K562 (cell line): ENCODE measurements at regions not wholly inside any gene's neighbourhood (a gene's known extent, or its start where the extent isn't known, plus 50 kb on each side); places are given as distances from the start of the nearest gene placed in this dataset.
A peak's percentile ranks its signal among the peaks of the same experiment; 100 is the strongest.

Experiments
- ATAC-seq: fragments of 200-7000 bp; cut with Tn5 transposase; 3 replicates; pipeline ENCODE4 v1.9.1; 2020; ENCODE audit warnings: moderate library complexity
- BruUV-seq: library from RNA; stranded (reverse); fragments of 400-500 nt; replicated peaks from 2 replicates; lab custom pipeline; 2021; lab: Mats Ljungman, UMichigan
- CTCF ChIA-PET: fragments of 300-600 bp; formaldehyde crosslinking; extraction: SDS; loops from one replicate; lab custom pipeline; 2021; ENCODE audit warnings: low intra/inter-chr PET ratio; lab: Yijun Ruan, JAX
- POLR2A ChIA-PET: fragments of 300-600, 350-650 bp; sonication (Branson Sonifier 250); formaldehyde crosslinking; extraction: SDS; loops from one replicate; lab custom pipeline; 2021; ENCODE audit warnings: antibody characterized with exemption, inconsistent platforms; lab: Yijun Ruan, JAX
- DNase-seq, 4 experiments: peaks; one replicate each; pipeline versions ENCODE4 v3.0.0 to v3.0.0-alpha.2; 2011 to 2018; ENCODE audit warnings: low spot score in 3 of 4, mixed read lengths in 3 of 4; ENCODE audit errors: extremely low read depth in 1 of 4
- FAIRE-seq: peaks from 2 replicates; lab custom pipeline; 2011; peaks lifted over from hg19 to GRCh38; lab: Jason Lieb, UNC
- H2AFZ ChIP-seq: 2 replicates; pipeline ENCODE4 v1.6.0; 2011; ENCODE audit warnings: low read depth, low read length, control low read depth, inconsistent platforms
- H3K27ac ChIP-seq: fragments of 200-600 bp; 3 replicates; pipeline ENCODE4 v1.8.0; 2011; ENCODE audit warnings: low read depth, mild to moderate bottlenecking, control low read depth, inconsistent platforms, low read length, moderate library complexity, mixed read lengths; ENCODE audit errors: extremely low read depth
- H3K27me3 ChIP-seq, 2 experiments: fragments of 300-600 bp in 1 of 2; 2 replicates in 1 of 2; 3 replicates in 1 of 2; pipeline versions ENCODE4 v1.6.0 to v1.8.0; 2011; ENCODE audit warnings: inconsistent platforms in 2 of 2, low read length in 2 of 2, mild to moderate bottlenecking in 1 of 2, mixed read lengths in 1 of 2, moderate library complexity in 1 of 2; ENCODE audit not compliant: control insufficient read depth in 2 of 2, insufficient read depth in 2 of 2
- H3K36me3 ChIP-seq: fragments of 300-600 bp; 3 replicates; pipeline ENCODE4 v1.8.0; 2011; ENCODE audit warnings: mild to moderate bottlenecking, low read length, inconsistent platforms; ENCODE audit not compliant: control insufficient read depth, insufficient read depth
- H3K4me1 ChIP-seq, 2 experiments: fragments of 200-600 bp in 1 of 2; replicated peaks in 1 of 2; 2 replicates in 1 of 2; 3 replicates in 1 of 2; pipeline versions ENCODE4 v1.5.1 to v1.8.0; 2011; ENCODE audit warnings: inconsistent platforms in 2 of 2, low read length in 2 of 2, mild to moderate bottlenecking in 1 of 2, mixed read lengths in 1 of 2, moderate library complexity in 1 of 2; ENCODE audit not compliant: control insufficient read depth in 2 of 2, insufficient read depth in 2 of 2
- H3K4me2 ChIP-seq: 2 replicates; pipeline ENCODE4 v1.6.1; 2011; ENCODE audit warnings: low read length, control low read depth, inconsistent platforms, mixed read lengths; ENCODE audit not compliant: insufficient read depth
- H3K4me3 ChIP-seq: fragments of 200-600 bp; sonication (generic), shearing (Covaris generic); 2 replicates; pipeline ENCODE4 v1.5.1; 2016; ENCODE audit warnings: control low read depth, inconsistent platforms
- H3K79me2 ChIP-seq: fragments of 200-600 bp; 3 replicates; pipeline ENCODE4 v1.8.0; 2011; ENCODE audit warnings: low read length, inconsistent platforms; ENCODE audit not compliant: control insufficient read depth, insufficient read depth
- H3K9ac ChIP-seq, 2 experiments: 2 replicates each; pipeline versions ENCODE4 v1.6.0 to v1.6.1; 2011; ENCODE audit warnings: low read depth in 2 of 2, low read length in 2 of 2, control low read depth in 1 of 2, inconsistent platforms in 1 of 2, mild to moderate bottlenecking in 1 of 2, mixed read lengths in 1 of 2; ENCODE audit not compliant: insufficient read depth in 1 of 2
- H3K9me1 ChIP-seq: one replicate; pipeline ENCODE4 v1.6.0; 2011; ENCODE audit warnings: inconsistent platforms, mild to moderate bottlenecking, low read length, moderate library complexity; ENCODE audit not compliant: control insufficient read depth, insufficient read depth
- H3K9me3 ChIP-seq: replicated peaks from 2 replicates; pipeline ENCODE4 v1.5.1; 2011; ENCODE audit warnings: low read depth, low read length, inconsistent platforms; ENCODE audit not compliant: control insufficient read depth, insufficient read depth
- H4K20me1 ChIP-seq: replicated peaks from 2 replicates; pipeline ENCODE4 v1.6.1; 2011; ENCODE audit warnings: low read length, inconsistent platforms, mixed read lengths; ENCODE audit not compliant: control insufficient read depth, insufficient read depth
- ATF1 ChIP-seq, 2 experiments: fragments of 450-650 bp in 1 of 2; IDR thresholded peaks; 2 replicates each; pipeline ENCODE4 v1.6.1; 2016; ENCODE audit warnings: missing compliant biosample characterization in 1 of 2, missing genetic modification characterization in 1 of 2
- ERF ChIP-seq: fragments of 450-650 bp; formaldehyde crosslinking; IDR thresholded peaks from 2 replicates; pipeline ENCODE4 v1.4.0; 2020; ENCODE audit warnings: mild to moderate bottlenecking, mixed read lengths
- MYNN ChIP-seq, 2 experiments: sonication (generic); formaldehyde crosslinking in 1 of 2; IDR thresholded peaks; 2 replicates each; pipeline versions ENCODE4 v1.5.0 to v1.6.1; 2016 to 2020; ENCODE audit warnings: antibody characterized with exemption in 1 of 2, missing genetic modification reagents in 1 of 2
- PPARD ChIP-seq: fragments of 250-450 bp; sonication (Bioruptor Pico); IDR thresholded peaks from 2 replicates; pipeline ENCODE4 v1.8.0; 2022; ENCODE audit warnings: inconsistent platforms, mild to moderate bottlenecking, moderate library complexity
- SAFB2 ChIP-seq: fragments of 200-400 bp; formaldehyde crosslinking; IDR thresholded peaks from 2 replicates; pipeline ENCODE4 v1.6.1; 2018; ENCODE audit warnings: borderline replicate concordance, low read length, low read depth, moderate library complexity; ENCODE audit not compliant: severe bottlenecking
- SOX6 ChIP-seq: fragments of 450-650 bp; IDR thresholded peaks from 2 replicates; pipeline ENCODE4 v1.6.1; 2014; ENCODE audit warnings: mild to moderate bottlenecking
- ZC3H4 ChIP-seq: sonication (generic); formaldehyde crosslinking; IDR thresholded peaks from 2 replicates; pipeline ENCODE4 v1.9.0; 2021; ENCODE audit warnings: missing genetic modification reagents, borderline replicate concordance
- ZFX ChIP-seq: sonication (generic); formaldehyde crosslinking; IDR thresholded peaks from 2 replicates; pipeline ENCODE4 v1.8.0; 2022; ENCODE audit warnings: mild to moderate bottlenecking, missing genetic modification reagents, moderate library complexity
- ZNF174 ChIP-seq: fragments of 250-450 bp; sonication (Bioruptor Pico); IDR thresholded peaks from 2 replicates; pipeline ENCODE4 v1.4.0; 2020; ENCODE audit warnings: mild to moderate bottlenecking
- ZNF24 ChIP-seq: fragments of 450-650 bp; IDR thresholded peaks from 2 replicates; pipeline ENCODE4 v1.6.1; 2016
- WGBS: fragments of 100-300 bp; shearing (Covaris generic); methylation state at CpG from one replicate; pipeline ENCODE4 v1.1.6; 2016; ENCODE audit warnings: low coverage, mixed read lengths; ENCODE audit not compliant: insufficient coverage; ENCODE audit errors: missing lambda C conversion rate; 5-methylcytosine and 5-hydroxymethylcytosine counted together
- in situ Hi-C: fragments of 300-500 bp; cut with MboI; formaldehyde crosslinking; loops from 4 replicates; pipeline ENCODE4 v1.15.0; 2018; ENCODE audit warnings: inconsistent platforms, mixed read lengths
- intact Hi-C: fragments of 100-400 bp; cut with micrococcal nuclease; formaldehyde crosslinking; loops from 2 replicates; pipeline ENCODE4 v1.14.2; 2022
- TF ChIP-seq, protein P1 (sequence below), 2 experiments: fragments of 200-800 bp in 1 of 2; sonication (Bioruptor generic) in 1 of 2; sonication (generic) in 1 of 2; formaldehyde crosslinking in 1 of 2; IDR thresholded peaks in 1 of 2; conservative IDR thresholded peaks in 1 of 2; 2 replicates each; pipeline versions ENCODE4 v1.5.0 to v1.6.1; 2016 to 2020; ENCODE audit warnings: missing compliant biosample characterization in 1 of 2, missing genetic modification characterization in 1 of 2, missing genetic modification reagents in 1 of 2
- TF ChIP-seq, protein P2 (sequence below), 2 experiments: IDR thresholded peaks in 1 of 2; conservative IDR thresholded peaks in 1 of 2; 2 replicates each; pipeline ENCODE4 v1.6.1; 2016; ENCODE audit warnings: low read depth in 2 of 2, mild to moderate bottlenecking in 1 of 2, missing compliant biosample characterization in 1 of 2, missing genetic modification characterization in 1 of 2, moderate library complexity in 1 of 2
- TF ChIP-seq, protein P3 (sequence below), 2 experiments: fragments of 450-650 bp in 1 of 2; sonication (generic) in 1 of 2; formaldehyde crosslinking in 1 of 2; IDR thresholded peaks in 1 of 2; conservative IDR thresholded peaks in 1 of 2; 2 replicates each; pipeline versions ENCODE4 v1.6.1 to v1.8.1; 2016 to 2023; ENCODE audit warnings: mild to moderate bottlenecking in 2 of 2, moderate library complexity in 2 of 2, inconsistent platforms in 1 of 2, missing genetic modification reagents in 1 of 2

DNA sequence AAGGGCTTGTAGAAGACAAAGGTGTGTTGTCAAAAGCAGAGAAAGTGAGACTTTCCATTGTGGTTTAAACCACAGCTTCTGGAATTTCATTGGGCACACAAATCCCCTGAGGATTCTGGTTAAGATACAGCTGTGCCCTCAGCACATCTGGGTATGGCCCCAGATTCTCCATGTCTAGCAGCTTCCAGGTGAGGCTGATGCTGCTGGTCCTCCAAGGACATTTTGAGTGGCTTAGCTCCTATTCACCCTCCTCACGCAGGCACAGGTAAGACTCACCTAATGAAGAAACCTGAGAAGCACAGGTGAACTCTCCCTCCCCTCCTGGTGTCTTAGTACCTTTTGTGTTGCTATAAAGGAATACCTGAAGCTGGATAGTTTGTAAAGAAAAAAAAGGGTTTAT is 88.9 kb upstream of the IGLL5 start:
- 0% methylated on average over 1 of the region's 1 CpG for WGBS
- Histone ChIP-seq H3K27ac (no peak overlapping the region), H4K20me1 (peaks cover 23% of the 10 kb centered on the region), H3K4me2 (no peak overlapping the region), H3K9me3 (no peaks in the 10 kb centered on the region), H3K36me3 (no peaks in the 10 kb centered on the region), H2AFZ (no peak overlapping the region), H3K79me2 (no peaks in the 10 kb centered on the region), H3K4me3 (no peak overlapping the region), H3K4me1 (no peaks in the 10 kb centered on the region), H3K27me3 (peaks cover 21 to 50% of the 10 kb centered on the region in 2 experiments), H3K9ac (no peak overlapping the region), H3K9me1 (peaks cover 4% of the 10 kb centered on the region)
- TF ChIP-seq ZNF24 = no peak
- no peak for TF ChIP-seq ZNF174 (CRISPR knock-in tag)
- TF ChIP-seq, protein P1, sequence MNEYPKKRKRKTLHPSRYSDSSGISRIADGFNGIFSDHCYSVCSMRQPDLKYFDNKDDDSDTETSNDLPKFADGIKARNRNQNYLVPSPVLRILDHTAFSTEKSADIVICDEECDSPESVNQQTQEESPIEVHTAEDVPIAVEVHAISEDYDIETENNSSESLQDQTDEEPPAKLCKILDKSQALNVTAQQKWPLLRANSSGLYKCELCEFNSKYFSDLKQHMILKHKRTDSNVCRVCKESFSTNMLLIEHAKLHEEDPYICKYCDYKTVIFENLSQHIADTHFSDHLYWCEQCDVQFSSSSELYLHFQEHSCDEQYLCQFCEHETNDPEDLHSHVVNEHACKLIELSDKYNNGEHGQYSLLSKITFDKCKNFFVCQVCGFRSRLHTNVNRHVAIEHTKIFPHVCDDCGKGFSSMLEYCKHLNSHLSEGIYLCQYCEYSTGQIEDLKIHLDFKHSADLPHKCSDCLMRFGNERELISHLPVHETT (CRISPR knock-in tag; conservative IDR thresholded peaks at IDR 0.05 in 1 of 2, IDR thresholded peaks at IDR 0.05 in 1 of 2) = 0 out of 4 replicates have a peak, but pooled peaks of 1 of the 2 experiments have one; percentile 73
- TF ChIP-seq ZFX (CRISPR knock-in tag) = 0 out of 2 replicates have a peak, but pooled peaks have one; percentile 23
- no peak for TF ChIP-seq ERF (CRISPR knock-in tag)
- no peak for TF ChIP-seq SAFB2
- 0 out of 2 replicates have a peak, but pooled peaks have one; percentile 2 for TF ChIP-seq ATF1 (CRISPR knock-in tag; IDR thresholded peaks at IDR 0.05)
- TF ChIP-seq ATF1 (tag; IDR thresholded peaks at IDR 0.05) = no peak
- TF ChIP-seq, protein P2, sequence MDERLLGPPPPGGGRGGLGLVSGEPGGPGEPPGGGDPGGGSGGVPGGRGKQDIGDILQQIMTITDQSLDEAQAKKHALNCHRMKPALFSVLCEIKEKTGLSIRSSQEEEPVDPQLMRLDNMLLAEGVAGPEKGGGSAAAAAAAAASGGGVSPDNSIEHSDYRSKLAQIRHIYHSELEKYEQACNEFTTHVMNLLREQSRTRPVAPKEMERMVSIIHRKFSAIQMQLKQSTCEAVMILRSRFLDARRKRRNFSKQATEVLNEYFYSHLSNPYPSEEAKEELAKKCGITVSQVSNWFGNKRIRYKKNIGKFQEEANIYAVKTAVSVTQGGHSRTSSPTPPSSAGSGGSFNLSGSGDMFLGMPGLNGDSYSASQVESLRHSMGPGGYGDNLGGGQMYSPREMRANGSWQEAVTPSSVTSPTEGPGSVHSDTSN (CRISPR knock-in tag; IDR thresholded peaks at IDR 0.05; ENCODE audit: low read depth) = peak; percentile 17; the same call in 1 of the 2 replicates
- TF ChIP-seq, protein P2 (tag; conservative IDR thresholded peaks at IDR 0.05; ENCODE audit: low read depth) = no peak
- no peak for TF ChIP-seq SOX6
- TF ChIP-seq ZC3H4 (CRISPR knock-in tag) = peak; percentile 85; the same call in 1 of the 2 replicates
- TF ChIP-seq, protein P3, sequence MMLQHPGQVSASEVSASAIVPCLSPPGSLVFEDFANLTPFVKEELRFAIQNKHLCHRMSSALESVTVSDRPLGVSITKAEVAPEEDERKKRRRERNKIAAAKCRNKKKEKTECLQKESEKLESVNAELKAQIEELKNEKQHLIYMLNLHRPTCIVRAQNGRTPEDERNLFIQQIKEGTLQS (IDR thresholded peaks at IDR 0.05) = no peak
- TF ChIP-seq, protein P3 (CRISPR knock-in tag; conservative IDR thresholded peaks at IDR 0.05) = 0 out of 2 replicates have a peak, but pooled peaks have one; percentile 23
- TF ChIP-seq PPARD = no peak
- TF ChIP-seq MYNN (IDR thresholded peaks at IDR 0.05) = no peak
- peak; percentile 63; the same call in 1 of the 2 replicates for TF ChIP-seq MYNN (CRISPR knock-in tag; IDR thresholded peaks at IDR 0.05)
- DNase-seq (no peak), ATAC-seq (no peak), FAIRE-seq (no peak)
- ChIA-PET POLR2A (interaction anchor here (0.6 to 3.7 kb wide), 16 partner anchors 9 to 220 kb away, joined by 3 to 36 read pairs (median 5); no protein-coding TSS in a partner anchor), CTCF (interaction anchor here (0.6 to 1.2 kb wide), 2 partner anchors 12 to 307 kb away, joined by 3 read pairs; no protein-coding TSS in a partner anchor)
- in situ Hi-C loops = no loop called here
- intact Hi-C loops = no loop called here
- BruUV-seq = no TSS peak
